HG03442 (cell line): ENCODE measurements at regions not wholly inside any gene's neighbourhood (a gene's known extent, or its start where the extent isn't known, plus 50 kb on each side); places are given as distances from the start of the nearest gene placed in this dataset.
"Not testable (repeated sequence)": the region's sequence is repeated elsewhere in the genome, so short reads cannot be mapped to it uniquely, and the experiment has no call there.

ENCODE experiments used
- ATAC-seq: cut with Tn5 transposase; IDR thresholded peaks from one replicate; pipeline ENCODE4 v1.9.1; 2021; ENCODE audit warnings: mild to moderate bottlenecking, moderate library complexity; ENCODE audit not compliant: unreplicated experiment

DNA sequence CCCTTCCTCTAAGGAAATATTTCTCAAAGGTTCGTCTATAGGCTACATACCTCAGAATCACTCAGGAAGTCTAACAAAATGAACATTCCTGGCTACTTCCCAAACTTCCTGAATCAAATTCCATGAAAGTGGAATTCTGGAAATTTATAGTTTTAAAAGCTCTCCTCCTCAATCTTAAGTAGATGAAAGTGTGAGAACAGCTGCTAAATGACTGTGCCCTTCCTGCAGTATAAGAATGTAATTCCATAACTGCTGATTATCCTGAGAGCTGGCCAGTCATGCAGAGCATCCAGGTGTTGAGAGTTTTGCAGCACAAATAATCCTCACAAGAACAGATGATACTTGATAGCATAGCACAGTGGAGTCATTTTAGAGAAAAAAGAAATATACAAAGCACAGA lies 265.0 kb downstream of the KCNJ3 start:
- ATAC-seq = no peak

DNA sequence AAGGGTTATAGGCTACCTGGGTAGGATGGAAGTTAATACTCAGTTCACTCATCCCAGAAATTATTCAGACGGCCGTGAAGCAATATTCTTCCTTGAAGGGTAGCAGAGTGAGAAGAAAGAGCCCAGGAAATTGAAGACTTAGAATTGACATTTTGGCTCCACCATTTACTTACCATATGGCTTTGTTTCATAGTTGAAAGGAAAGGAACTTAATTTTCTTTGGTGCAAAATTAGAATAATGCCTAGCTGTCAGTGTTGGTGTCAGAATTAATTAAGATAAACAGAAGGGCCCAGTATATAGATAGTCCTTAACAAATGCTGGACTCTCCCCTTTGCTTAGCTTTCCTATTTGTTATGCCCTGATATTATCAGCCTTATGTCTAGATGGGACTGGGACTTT lies 263.2 kb downstream of the KCNJ3 start:
- ATAC-seq = no peak

DNA sequence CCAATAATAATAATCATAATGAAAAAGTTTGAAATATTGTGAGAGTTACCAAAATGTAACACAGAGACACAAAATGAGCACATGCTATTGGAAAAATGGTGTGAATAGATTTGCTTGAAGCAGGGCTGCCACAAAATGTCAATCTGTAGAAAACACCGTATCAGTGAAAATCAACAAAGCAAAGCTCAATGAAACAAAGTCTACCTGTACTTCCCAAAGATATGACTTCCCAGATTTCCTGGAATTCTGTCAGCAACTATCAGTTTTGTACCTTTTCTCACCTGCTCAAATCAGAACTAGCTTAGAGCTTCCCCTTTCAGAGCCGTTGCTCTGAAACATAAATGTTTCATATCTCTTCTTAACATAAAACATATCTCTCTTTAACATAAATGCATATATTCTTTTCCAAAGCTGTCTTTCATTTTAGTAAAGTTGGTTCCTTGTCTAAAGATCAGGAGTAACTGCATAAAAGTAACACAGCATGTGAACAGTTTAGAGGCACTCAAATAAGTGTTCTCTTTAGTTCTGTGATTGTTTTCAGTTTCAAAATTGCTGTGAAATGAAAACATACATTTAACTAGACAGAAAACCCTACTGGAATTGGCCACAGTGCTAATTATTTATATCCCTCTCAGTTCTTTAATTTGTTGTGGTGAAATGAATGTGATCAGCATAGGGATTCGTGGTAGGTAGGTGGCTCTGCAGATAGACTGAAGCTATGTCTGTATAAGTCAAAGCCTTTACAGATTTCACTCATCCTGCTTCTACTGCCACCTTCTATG lies 262.5 kb downstream of the KCNJ3 start:
- peak; percentile 89 for ATAC-seq

DNA sequence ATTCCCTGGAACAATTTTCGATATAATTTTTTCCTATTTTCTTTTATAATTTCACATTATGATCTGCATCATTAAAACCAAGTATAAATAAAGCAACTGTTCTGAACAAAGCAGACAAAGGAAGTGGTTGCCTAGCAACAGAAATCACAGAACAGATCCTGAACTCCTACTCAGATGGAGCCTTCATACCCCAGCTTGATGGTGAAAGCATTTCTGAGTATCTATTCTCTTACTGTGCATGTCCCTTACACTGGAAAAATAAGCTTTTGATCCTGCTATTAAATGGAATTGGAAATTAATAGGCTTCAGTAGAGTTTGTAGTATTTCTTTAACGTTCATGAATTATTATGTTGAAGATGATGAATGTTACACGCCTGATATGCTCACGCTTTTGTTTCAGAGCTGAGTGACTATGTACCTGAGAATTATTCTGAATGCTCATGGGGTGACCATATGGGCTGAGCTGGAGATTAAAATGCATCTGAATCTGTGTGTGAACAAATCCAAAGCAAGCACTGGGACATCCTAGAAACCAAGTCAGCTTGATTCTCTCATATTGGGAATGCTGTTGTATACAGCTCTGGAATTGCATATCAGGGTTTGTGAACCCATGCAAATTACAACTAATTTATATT lies 254.0 kb downstream of the KCNJ3 start:
- ATAC-seq = peak; percentile 53

DNA sequence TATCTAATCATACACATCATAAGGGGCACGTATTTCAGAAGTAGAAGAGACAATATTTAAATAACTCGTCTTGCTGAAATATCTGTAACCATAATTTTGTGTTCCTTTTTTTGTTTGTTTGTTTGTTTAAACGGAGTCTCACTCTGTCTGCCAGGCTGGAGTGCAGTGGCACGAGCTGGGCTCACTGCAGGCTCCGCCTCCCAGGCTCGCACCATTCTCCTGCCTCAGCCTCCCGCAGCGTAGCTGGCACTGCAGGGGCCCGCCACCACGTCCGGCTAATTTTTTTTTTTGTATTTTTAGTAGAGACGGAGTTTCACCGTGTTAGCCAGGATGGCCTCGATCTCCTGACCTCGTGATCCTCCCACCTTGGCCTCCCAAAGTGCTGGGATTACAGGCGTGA lies 248.9 kb downstream of the KCNJ3 start:
- not testable (repeated sequence) for ATAC-seq

DNA sequence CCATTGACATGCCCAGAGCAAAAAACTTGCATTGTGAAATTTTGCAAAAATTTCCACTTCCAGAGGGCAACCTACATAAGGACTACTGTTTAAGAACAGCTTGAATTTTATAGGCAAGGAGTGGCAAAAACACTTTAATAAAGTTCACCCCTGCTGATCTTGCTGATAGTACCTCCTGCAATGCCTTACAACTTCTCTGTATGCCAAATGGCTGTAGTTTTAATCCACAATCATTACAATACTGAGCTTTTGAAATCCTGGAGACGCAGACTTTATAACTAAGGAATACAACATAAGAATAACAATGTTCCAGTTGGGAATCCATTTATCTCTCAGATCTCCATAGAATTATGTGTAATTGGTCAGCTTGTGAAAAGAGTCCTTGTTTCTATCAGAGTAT lies 247.5 kb downstream of the KCNJ3 start:
- ATAC-seq = no peak

DNA sequence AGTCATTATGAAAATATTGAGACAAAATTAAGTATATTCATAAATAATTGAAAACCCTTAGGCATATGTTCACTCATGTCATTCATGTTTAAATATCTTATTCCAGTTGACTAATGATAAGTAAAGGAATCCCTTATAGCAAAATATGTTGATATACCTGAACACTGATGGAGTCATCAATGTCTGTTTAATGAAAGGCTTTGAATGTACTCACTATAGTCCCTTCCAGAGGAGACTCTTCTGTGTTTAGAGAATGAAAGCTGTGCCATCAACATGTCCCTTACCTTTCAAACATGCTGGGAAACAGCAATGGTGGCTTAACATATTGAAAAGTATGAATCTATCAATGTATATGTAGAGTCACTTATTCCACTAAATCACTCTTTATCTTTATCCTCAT lies 242.9 kb downstream of the KCNJ3 start:
- ATAC-seq = no peak

DNA sequence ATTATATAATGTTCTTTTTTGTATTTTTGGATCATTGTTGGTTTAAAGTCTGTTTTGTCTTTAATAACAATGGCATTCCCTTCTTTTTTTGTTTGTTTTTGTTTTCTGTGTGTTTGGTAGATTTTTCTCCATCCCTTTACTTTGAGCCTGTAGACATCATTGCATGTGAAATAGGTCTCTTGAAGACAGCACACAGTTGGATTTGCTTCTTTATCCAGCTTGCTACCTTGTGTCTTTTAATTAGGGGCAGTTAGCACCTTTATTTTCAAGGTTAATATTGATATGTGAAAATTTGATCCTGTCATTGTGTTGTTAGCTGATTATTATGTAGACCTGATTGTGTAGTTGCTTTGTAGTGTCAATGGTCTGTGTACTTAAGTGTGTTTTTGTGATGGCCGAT lies 235.7 kb downstream of the KCNJ3 start:
- ATAC-seq = no peak

DNA sequence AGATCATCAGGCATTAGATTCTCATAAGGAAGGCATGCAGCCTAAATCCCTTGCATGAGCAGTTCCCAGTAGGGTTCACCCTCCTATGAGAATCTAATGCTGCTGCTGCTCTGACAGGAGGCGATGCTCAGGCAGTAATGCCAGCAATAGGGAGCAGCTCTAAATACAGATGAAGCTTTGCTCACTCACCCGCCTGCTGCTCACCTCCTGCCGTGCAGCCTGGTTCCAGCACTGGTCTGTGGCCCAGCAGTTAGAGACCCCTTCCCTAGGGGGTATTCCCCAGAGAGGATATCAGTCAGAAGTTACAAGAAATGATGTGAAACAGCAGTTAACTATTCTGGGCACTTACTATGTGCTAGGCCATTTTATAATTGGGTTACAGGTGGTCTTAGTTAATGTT lies 226.0 kb downstream of the KCNJ3 start:
- ATAC-seq = no peak

DNA sequence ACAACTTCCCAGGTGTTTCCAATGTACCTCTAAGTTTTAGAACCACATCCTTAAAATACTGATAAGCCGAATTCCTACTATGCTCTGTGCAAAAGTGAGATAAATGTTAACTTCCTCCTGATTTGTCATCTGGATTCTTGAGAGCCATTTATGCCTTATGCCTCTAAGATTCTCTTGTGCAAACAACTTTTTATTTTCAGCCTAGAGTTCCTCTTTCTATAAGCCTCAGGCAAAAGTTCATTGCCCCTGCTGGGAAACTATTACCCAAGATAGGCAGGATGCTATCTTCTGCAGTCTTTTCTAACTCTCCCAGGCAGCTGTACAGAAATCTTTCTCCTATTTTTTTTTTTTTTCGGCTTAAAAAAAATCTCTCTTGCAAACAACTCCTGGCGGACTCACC lies 216.1 kb downstream of the KCNJ3 start:
- ATAC-seq = no peak

DNA sequence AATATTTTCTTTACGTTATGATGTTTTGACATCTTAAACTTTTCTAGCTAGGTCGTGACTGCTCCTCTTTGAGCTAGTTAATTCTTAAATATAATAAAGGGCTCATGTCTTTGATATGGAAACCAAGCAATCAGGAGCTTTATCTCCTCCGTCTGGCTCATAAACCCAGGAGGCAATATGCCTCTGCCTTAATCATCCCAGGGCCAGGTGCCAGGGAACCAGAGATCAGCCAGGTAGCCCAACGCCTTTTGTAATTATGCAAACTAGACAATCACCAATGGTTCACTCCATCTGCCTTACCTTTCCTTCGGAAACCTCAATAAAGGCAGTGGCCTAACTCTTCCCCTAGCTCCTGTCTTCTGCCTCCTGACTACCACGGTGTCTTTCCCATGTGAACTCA lies 213.7 kb downstream of the KCNJ3 start:
- no peak for ATAC-seq

DNA sequence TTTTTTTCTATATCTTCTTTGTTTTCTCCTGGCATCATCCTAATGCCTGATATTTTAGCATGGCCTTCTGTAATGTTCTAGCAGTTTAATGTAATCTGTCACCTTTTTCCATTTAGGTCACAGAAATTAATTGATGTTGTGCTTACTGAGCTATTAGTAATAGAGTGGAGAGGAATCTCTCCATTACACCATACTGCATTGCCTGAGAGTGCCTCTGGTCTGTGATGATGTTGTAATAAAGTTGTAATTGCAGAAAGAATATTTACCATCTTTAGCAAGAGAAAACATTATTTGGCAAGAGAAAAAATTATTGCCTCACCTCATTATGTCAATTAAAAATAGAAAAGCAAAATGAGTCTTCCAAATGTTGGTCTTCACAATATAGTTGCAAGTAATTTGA lies 213.2 kb downstream of the KCNJ3 start:
- ATAC-seq = no peak

DNA sequence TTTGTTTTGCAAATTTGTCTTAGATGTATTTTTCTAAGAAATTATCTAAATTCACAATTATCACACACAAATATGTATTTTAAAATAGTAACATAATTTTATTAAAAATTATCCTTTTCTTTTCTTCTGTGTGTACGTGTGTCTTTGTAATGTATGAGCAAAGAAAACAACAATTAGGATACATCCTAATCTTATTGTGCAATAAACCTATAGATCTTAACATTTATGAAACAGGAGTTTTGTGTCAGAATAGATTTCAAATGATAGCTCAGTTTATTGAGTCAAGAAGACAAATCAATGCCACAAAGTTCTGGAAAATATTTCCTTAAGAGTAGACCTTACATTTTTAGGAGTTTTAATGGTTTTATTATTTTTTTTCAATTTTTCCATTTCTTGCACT lies 212.2 kb downstream of the KCNJ3 start:
- ATAC-seq = no peak

DNA sequence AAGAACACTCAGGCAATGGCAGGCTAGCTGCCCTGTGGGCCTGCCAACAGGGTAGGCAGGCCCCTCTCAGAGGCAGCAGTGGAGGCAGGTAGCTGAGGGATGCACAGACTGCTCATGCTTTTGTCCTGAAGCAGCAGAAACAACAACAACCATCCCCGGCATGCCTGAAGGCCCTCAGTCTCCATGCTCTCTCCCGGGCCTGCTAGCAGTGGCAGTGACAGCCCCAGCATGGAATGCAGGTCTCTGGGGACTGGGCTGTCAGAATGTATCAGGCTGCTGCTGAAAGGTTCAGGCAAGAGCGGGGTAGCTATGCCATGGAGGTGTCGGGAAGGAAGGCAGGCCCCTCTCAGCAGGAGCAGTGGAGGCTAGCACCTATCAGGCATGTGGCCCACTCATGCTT lies 209.8 kb downstream of the KCNJ3 start:
- no peak for ATAC-seq
